HG03280 (cell line): ENCODE measurements at regions not wholly inside any gene's neighbourhood (a gene's known extent, or its start where the extent isn't known, plus 50 kb on each side); places are given as distances from the start of the nearest gene placed in this dataset.
"Not testable (repeated sequence)": the region's sequence is repeated elsewhere in the genome, so short reads cannot be mapped to it uniquely, and the experiment has no call there.

Experiments
- ATAC-seq: cut with Tn5 transposase; IDR thresholded peaks from one replicate; pipeline ENCODE4 v1.9.1; 2021; ENCODE audit warnings: mild to moderate bottlenecking, moderate library complexity; ENCODE audit not compliant: unreplicated experiment

DNA sequence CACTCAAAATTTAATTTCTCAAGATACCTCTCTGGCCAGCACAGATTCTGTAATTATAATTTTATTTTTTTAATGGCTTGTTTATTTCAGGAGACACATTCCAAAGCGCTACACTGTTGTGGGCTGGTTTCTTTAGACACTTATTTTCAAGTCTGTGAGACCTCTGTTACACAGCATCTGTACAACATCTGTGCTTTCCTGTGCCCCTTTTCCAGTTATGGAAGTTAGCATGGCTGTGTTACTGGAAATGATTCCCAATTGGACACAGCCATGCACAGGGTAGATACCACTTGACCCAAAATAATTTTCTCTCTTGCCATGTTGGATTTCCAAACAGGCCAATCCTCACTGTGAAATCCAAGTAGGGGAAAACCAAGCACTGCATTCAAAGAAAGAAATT, 172.3 kb upstream of the ADCY1 start:
- no peak for ATAC-seq

DNA sequence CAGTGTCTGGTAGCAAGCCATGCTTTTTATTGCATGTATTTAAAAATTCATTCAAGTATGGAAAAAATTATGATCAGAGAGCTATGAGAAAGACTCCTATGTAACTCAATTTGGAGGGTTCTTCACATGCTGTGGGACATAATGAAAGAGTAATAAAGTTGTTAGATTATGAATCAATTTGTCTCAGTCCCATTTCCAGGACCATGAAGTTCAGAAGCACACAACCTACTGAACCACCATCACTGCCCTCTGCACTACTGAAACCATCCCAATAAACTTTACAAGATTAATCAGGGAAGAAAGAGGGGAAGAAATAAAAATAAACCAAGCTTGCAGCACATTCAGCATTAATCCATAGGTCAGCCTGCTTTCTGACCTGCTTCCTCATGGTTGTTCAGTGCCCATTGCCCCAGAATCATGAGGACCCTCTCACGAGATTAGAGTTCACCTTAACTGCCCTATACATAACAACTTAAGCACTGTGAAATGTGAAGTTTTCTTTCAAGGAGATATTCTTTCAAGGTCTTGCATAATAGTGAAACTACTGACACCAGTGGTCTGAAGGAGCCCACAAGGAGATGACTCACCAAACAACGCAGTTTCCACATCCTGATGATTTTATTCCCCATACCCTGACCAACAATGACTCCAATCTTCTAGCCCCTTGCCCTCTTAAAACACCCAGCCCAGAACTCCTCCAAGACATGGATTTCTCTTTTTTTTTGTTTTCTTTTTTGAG, 171.5 kb upstream of the ADCY1 start:
- ATAC-seq: no peak

DNA sequence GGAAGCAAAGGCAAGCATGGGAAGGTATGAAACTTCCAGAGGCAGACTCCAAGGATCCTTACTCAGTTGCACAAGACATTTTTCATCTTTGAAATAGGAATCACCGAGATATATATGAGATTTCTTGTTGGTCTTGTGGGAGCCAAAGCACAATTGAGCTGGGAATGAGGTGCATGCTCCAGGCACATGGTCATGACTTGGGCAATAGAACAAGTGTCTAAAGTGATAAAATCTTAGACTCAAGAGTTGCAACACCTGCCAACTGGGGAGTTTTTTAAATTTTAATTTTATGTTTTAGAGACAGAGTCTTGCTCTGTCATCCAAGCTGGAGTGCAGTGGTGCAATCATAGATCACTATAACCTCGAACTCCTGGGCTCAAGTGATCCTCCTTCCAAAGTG, 169.5 kb upstream of the ADCY1 start:
- no peak for ATAC-seq

DNA sequence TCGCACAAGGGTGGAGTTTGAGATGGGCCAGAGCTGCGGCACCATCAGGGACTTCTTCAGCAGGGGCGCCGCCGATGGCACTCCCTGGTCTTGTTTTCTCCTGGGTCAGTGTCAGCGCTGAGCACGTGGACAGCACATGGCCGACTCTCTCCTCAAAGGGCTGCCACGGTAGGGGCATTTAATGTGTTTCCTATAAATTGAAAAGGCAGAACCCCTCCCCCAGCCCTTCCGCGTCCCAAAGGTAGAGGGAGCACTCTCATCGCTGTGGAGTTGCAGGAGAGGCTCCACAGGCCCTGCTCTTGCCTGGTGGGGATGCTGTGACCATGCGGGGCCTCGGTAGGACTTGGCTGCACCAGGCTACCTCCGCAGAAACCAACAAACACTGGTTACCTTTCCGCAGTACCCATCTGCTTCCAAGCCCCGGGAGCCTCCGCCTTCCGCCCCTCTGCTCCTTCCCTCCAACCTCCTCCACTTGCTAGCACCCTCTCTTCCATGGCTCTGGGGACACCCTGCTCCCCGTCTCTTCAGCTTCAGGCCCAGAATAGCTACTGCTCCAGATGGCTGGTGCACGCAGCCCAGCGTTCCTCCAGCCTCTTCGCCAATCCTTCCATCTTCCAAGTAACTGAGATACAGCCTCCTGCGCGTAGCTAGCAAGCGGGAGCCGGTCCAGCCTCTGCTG, 166.3 kb upstream of the ADCY1 start:
- ATAC-seq: no peak

DNA sequence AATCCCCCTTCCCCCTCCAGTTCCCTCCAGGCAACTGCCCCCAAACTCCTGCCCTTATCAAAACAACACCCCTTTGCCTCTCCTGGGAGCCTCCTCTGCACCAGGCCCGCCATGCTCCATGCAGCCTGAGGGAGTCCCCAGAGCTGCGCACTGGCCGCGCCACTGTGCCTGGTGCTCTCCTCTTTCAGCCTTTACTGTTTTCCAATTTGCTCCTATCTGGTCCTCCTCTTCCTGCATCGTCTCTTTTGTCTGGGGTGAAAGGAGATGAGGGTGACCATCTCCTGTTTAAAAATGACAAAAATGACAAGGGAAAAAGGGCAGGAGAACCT, 165.8 kb upstream of the ADCY1 start:
- no peak for ATAC-seq

DNA sequence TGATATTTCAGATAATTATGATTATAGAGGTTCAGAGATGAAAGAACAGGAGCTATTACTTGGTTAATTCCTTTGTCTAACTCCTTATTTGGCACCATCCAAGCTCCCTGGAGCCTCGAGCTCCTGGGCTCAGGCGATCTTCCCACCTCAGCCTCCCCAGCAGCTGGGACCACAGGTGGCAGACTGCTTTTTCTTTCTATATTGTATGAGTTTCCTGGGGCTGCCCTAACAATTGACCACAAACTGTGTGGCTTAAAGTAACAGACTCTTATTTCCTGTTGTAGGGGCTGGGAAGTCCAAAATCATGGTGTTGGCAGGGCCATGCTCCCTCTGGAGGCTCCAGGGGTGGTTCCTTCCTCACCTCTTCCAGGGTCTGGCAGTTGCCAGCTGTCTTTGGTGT, 163.3 kb upstream of the ADCY1 start:
- no peak for ATAC-seq

DNA sequence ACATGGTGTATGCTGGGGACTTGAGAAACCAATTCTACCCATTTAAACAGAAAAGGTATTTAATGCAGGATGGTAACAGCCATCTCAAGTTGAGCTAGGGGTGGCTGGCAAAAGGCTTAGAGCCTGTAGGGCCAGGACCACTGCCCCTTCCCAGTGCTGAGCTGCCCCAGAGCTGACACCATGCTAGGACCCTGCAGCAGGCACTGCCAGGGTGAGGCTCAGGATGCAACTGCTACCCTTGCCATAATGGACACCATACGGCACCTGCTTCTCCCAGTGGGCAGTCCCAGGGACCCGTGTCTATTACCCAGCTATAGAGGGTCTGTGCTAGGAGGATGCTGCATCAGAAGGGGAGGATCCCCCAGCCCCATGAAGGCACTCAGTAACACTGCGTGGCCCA, 160.7 kb upstream of the ADCY1 start:
- no peak for ATAC-seq

DNA sequence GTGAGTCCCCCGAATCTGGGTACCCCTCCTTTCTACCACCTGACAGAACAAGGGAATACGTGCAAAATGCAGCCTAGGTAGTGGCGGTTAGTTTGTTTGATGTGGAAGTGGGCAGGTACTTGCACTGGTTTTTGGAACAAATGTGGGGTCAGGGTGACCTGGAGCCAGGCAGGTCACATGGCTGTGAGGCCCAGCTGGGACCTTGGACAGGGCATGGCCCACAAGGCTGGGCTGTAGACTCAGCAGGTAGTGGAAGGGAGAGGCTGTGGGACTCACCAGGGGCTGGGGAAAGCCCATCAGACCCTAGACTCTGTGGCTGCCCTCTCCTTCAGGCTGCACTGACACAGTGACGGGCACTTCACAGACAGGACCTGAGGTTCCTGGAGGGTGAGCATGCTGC, 159.9 kb upstream of the ADCY1 start:
- ATAC-seq: no peak

DNA sequence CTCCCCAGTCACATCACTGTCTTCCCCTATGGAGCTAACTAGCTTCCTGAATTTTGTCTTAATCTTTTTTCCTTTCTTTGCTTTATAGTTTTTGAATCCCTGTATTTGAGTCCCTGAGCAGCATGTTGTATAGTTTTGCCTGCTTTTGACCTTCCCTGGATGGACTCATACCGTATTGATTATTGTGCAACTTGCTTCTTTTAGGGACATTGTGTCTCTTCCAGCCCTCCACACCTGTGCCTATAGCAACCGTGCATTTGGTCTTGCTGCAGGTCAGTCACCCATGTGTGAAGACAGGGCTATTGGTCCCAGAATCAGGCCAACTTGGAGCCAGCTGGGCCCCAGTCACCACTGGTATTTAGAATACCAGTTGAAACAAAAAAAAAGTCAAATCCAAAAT, 158.9 kb upstream of the ADCY1 start:
- no peak for ATAC-seq

DNA sequence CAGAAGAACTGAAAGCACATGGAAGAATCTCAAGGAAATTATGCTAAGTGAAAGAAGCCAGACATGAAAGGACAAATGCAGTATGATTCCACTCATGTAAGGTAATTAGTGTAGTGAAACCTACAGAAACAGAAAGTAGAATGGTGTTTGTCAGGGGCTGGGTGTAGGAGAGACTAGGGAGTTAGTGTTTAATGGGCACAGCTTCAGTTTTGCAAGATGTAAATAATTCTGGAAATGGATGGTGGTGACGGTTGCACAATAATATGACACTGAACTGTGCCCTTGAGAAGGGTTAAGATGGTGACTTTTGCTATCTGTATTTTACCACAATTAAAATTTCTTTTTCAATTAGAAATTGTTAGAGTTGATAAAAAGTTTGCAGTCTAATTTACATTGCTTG, 157.3 kb upstream of the ADCY1 start:
- ATAC-seq: peak; percentile 62

DNA sequence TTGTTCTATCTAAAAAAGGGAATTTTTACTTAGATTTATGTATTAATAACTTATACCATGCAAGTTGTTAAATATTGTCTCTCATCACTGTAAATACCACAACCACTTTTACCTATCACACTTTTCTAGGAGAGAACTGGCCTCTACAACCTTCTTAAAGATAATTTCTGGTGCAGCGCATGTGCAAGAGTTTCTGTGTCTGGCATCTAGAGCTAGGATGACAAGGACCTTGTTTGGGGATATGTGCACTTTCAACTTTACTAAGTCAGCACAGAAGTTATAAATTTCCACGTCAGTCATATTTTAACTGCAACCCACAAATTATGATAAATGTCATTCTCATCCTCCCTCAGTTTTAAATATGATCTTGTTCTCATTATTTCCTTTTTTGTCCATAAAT, 156.9 kb upstream of the ADCY1 start:
- ATAC-seq: no peak

DNA sequence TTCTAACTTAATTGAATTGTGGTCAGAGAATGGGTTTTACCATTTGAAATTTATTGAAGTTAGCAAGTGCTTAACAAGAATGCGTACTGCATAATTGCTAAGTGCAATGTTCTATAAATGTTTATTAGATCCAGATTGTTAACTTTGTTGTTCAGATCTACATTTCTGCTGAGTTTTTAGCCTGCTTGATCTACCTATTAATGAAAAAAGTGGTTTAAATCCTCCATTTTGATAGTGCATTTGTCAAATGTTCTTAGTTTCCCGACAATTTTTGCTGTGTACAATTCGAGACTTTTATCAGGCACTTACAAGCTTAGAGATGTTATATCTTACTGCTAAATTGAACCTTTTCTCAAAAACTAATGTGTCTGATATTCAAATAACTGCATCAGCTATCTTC, 156.4 kb upstream of the ADCY1 start:
- ATAC-seq: no peak

DNA sequence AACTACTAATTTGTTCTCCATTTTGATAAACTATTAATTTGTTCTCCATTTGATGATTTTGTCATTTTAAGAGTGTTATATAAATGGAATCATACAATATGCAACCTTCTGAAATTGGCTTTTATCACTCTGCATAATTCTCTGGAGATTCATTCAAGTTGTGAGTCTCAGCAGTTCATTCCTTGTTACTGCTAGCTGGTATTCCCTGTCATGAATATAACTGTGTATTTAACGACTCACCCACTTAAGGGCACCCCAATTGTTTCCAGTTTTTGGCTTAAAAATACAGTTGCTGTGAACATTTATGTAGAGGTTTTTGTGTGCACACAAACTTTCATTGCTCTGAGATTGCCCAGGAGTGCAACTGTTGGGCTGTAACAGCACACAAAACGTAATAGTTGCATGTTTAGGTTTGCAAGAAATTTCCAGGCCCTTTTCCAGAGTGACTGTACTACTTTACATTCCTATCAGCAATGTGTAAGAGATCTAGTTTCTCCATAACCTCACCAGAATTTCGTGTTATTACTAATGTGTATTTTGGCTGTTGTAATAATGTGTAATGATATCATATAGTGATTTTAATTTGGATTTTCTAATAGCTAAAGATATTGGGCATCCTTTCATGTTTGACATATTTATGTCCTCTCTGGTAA, 153.2 kb upstream of the ADCY1 start:
- no peak for ATAC-seq

DNA sequence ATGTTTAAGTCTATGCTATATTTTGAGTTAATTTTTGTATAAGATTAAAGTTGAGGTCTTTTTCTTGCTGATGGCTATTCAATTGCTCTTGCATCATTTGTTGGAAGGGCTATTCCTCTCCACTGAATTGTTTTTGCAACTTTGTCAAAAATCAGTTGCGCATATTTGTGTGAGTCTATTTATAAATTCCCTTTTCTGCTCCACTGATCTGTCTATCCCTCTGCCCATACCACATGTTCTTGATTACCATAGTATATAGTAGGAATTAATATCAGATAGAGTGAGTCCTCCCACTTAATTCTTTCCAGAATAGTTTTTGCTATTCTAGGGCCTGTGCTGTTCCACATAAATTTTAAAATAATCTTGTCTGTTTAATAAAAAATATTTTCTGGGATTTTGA, 152.4 kb upstream of the ADCY1 start:
- ATAC-seq: no peak

DNA sequence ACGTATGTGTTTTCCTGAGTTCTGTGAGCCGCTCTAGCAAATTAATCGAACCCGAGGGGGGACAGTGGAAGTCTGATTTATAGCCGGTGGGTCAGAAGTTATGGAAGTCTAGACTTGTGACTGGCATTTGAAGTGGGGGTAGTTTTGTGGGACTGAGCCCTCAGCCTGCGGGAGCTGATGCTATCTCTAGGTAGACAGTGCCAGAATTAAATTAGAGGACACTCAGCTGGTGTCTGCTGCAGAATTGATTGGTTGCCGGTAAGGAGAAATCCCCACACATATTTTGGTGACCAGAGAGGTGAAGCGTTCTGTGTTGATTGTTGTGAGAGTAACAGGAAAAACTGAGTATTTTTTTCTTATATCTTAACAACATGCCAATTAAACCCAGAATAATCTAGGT, 143.8 kb upstream of the ADCY1 start:
- no peak for ATAC-seq

DNA sequence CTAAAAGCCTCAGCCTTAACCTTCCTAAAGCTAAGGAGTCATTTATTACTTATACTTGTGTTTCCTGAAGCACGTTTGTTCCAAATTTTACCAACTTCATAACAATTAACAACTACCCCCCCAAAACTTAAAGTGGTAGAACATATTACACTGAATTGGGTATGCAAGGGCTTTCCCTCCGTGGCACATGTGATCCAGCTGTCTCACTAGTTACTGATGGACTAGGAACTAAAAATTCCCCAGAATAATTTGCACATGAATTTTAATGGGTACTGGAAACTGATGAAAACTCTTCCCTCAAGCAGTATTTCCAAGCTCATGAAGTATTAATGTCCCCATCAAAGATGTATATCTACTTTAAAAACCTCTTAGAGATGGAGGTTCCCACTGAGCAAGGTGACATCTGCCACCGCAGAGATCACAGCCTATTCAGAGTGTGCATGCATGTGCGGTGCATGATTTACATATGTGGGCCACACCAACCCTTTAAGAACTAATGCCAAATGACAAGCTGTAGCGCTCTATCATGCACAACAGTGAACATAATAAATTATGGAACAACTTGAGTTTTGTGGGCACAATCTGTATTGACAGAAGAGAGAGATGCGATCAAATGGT, 139.9 kb upstream of the ADCY1 start:
- no peak for ATAC-seq

DNA sequence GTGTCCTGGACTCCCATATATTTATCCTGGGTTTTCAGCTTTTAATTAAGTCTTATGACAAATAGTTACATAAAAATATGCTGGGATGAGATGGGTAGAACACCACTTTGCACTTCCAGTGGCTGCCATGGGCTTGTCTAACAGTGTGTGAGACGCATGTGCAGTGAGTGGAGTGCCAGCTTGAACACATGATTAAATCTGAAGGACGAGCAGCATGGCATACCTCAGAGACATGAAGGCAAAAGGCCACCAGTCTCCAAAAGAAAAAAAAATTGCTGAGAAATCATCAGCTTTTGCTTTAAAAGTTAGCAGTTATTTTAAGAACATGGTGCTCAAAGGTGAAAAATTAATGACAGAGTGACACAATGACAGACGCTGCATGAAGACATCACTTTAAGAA, 139.0 kb upstream of the ADCY1 start:
- ATAC-seq: no peak

DNA sequence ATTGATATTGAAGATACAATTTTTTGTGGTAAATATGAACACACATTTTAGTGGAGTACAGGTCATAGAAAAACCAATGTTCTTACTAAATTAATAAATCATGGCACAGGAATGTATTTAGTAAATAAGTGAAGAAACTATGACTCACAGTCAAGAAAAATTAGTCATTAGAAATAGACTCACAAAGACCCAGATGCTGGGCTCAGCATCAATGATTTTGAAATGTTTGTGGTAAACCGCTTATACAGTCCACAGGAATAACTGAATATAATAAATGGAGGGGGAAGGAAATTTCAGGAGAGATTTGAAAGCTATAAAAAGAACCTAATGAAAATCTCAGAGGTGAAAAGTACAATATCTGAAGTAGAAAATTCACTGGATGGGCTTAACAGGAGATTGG, 138.3 kb upstream of the ADCY1 start:
- no peak for ATAC-seq

DNA sequence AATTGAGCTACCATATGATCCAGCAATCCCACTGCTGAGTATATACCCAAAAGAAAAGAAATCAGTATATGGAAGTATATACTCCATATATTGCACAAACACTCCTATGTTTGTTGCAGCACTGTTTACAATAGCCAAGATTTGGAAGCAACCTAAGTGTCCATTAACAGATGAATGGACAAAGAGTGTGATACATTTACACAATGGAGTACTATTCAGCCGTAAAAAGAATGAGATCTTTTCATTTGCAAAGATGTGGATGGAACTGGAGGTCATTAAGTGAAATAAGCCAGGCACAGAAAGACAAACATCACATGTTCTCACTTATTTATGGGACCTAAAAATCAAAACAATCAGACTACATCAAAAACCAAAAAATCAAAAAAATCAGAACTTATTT, 133.4 kb upstream of the ADCY1 start:
- not testable (repeated sequence) for ATAC-seq

DNA sequence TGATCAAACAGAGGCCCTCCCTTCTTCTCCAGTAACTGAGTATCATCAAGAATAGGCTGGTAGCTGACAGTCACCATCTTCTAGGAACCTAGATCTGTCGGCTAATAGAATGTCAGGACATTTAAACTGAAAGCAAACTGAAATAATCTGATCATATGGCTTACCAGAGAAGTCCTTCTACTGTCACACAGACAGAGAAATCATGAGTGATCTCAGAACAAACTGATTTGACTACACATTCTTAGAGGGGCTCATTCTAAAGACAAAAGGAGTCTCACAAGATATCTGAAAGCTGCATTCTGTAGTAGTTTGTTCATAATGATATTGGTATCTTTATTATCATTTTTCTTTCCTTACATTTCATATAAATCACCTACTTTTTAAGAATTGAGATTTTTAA, 130.9 kb upstream of the ADCY1 start:
- ATAC-seq: no peak

DNA sequence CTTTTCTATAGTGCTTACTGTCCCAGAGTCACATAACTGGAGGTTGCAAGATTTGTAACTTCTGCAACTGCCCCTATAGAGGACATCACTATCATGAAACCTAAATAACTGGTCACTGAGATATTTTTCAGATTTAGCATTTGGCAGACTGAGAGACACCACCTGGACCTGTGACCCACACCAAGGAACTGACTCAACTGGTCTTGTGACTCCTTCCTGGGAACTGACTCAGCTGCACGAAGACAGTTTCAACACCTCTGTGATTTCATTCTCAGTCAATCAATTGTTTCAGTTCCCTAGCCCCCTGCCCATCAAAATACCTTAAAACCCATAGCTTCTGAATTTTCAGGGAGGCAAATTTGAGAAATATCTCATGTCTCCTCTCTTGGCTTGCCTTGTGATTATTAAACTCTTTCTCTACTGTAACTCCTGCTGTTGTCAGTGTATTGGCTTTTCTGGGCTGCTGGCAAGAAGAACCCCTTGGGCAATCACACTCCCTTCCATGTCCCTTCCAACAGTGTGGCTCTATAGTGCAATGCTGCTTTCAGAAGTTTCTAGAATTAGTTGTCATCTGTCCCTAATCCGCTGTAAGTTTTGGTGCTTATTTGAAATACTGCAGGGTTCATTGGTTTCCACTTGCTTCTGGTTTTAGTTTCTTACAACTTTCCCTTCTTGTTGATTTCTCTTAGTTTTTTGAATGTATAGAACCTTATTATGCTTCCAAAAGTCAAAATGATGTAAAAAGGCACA, 127.8 kb upstream of the ADCY1 start:
- peak; percentile 52 for ATAC-seq
